Uterus (tissue), 3 donors: ENCODE measurements at regions not wholly inside any gene's neighbourhood (a gene's known extent, or its start where the extent isn't known, plus 50 kb on each side); places are given as distances from the start of the nearest gene placed in this dataset.

Experiments
- DNase-seq, 2 donors: peaks; one replicate each; pipeline ENCODE4 v3.0.0-alpha.2; 2019 to 2020
- H3K27ac ChIP-seq, 2 donors: fragments of 200-600 bp; sonication (generic); 1 replicate in 1 of 2; 2 replicates in 1 of 2; pipeline ENCODE4 v1.5.1; 2016 to 2018
- H3K27me3 ChIP-seq, 2 donors: fragments of 200-600 bp; sonication (generic); one replicate each; pipeline ENCODE4 v1.5.1; 2018 to 2019; ENCODE audit warnings: control low read depth in 1 of 2
- H3K36me3 ChIP-seq, 2 donors: fragments of 200-600 bp; sonication (generic); one replicate each; pipeline ENCODE4 v1.5.1; 2019; ENCODE audit warnings: control low read depth in 1 of 2
- H3K4me1 ChIP-seq, 2 donors: fragments of 200-600 bp; sonication (generic); one replicate each; pipeline ENCODE4 v1.5.1; 2018 to 2019; ENCODE audit warnings: control low read depth in 1 of 2
- H3K4me3 ChIP-seq, 2 donors: fragments of 200-600 bp; sonication (generic); 1 replicate in 1 of 2; 2 replicates in 1 of 2; pipeline ENCODE4 v1.5.1; 2018 to 2019; ENCODE audit warnings: mild to moderate bottlenecking in 1 of 2
- H3K9me3 ChIP-seq, 2 donors: fragments of 200-600 bp; sonication (generic); one replicate each; pipeline ENCODE4 v1.5.1; 2019; ENCODE audit warnings: control low read depth in 1 of 2
- POLR2A ChIP-seq, 2 donors: fragments of 450-650 bp; IDR thresholded peaks; one replicate each; pipeline ENCODE4 v1.6.1; 2016; ENCODE audit warnings: antibody characterized with exemption in 2 of 2, mild to moderate bottlenecking in 1 of 2, moderate library complexity in 1 of 2
- intact Hi-C: fragments of 100-400 bp; cut with DNase I; formaldehyde crosslinking; loops from one replicate; pipeline ENCODE4 v1.15.1; 2023; ENCODE audit warnings: low total_unique reads
- TF ChIP-seq, protein P1 (sequence below), 4 experiments: fragments of 200-600 bp in 2 of 4; fragments of 450-650 bp in 2 of 4; sonication (generic) in 2 of 4; IDR thresholded peaks; one replicate each; pipeline ENCODE4 v1.5.1; 2016 to 2019; ENCODE audit warnings: antibody characterized with exemption in 4 of 4, mild to moderate bottlenecking in 2 of 4, moderate library complexity in 1 of 4
- donor health status: DM: yes; HTN: yes; CAD: no.

DNA sequence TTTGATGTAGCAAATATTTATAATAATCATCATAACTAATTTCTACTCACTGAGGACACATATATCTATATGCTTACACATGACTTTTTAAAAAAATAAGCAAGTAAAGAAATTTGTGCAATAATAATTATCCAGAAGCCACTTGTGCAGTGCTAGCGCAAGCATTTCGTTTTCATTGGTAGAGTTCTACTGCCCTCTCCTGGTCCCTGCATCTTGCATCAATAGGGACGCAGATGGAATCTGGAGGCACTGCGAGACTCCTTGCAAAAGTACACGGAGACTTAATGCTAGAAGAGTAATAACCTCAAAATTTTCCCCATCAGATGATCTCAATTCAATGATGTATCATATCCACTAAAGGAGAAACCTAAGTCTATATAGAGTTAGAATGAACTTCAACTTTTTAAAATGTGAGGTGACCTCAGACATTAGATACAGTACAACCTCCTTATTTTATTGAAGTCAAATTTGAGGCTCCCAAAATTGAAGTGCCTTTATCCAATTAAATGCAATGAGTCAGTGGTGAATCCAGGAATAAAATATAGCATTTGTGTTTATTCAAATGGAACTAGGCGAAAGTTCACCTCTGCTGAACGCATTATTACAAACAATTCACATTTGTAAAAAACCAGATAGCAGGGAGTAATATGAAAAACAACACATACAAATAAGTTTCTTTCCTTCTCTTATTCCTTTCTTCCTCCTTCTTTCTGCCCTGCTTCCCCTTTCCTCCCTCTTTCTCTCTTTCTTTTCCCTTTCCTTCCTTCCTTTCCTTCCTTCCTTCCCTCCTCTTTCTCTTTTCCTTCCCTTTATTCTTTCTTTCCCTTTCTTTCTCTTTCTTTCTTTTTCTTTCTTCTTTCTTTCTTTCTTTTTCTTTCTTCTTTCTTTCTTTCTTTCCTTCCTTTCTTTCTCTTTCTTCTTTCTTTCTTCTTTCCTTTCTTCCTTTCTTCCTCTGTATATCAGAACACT is 450.0 kb downstream of the ANKRD50 start:
- intact Hi-C loops: no loop called here
- Histone ChIP-seq H3K27ac (peak overlapping the region in 1 of 2 donors; percentile 13), H3K27me3 (no peaks in the 10 kb centered on the region), H3K36me3 (no peaks in the 10 kb centered on the region), H3K4me3 (no peak overlapping the region), H3K4me1 (no peaks in the 10 kb centered on the region), H3K9me3 (no peaks in the 10 kb centered on the region)
- peak; percentile 63 to 71 for DNase-seq
- TF ChIP-seq, protein P1, sequence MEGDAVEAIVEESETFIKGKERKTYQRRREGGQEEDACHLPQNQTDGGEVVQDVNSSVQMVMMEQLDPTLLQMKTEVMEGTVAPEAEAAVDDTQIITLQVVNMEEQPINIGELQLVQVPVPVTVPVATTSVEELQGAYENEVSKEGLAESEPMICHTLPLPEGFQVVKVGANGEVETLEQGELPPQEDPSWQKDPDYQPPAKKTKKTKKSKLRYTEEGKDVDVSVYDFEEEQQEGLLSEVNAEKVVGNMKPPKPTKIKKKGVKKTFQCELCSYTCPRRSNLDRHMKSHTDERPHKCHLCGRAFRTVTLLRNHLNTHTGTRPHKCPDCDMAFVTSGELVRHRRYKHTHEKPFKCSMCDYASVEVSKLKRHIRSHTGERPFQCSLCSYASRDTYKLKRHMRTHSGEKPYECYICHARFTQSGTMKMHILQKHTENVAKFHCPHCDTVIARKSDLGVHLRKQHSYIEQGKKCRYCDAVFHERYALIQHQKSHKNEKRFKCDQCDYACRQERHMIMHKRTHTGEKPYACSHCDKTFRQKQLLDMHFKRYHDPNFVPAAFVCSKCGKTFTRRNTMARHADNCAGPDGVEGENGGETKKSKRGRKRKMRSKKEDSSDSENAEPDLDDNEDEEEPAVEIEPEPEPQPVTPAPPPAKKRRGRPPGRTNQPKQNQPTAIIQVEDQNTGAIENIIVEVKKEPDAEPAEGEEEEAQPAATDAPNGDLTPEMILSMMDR (IDR thresholded peaks at IDR 0.05): peak; percentile 70 to 80 (median 78)
- TF ChIP-seq POLR2A (IDR thresholded peaks at IDR 0.05): no peak

- TF ChIP-seq POLR2A (IDR thresholded peaks at IDR 0.05): no peak
- TF ChIP-seq, protein P1 (IDR thresholded peaks at IDR 0.05): no peak
- no peaks in the 10 kb centered on the region for H3K4me1 ChIP-seq
- H3K27me3 ChIP-seq: no peaks in the 10 kb centered on the region
- no peaks in the 10 kb centered on the region for H3K36me3 ChIP-seq
- intact Hi-C loops: no loop called here
- no peak for DNase-seq
- no peak overlapping the region for H3K27ac ChIP-seq
- no peak overlapping the region for H3K4me3 ChIP-seq
- H3K9me3 ChIP-seq: no peaks in the 10 kb centered on the region
Measured at GRCh38 chr4:124265701-124266100, 446.8 kb downstream of the ANKRD50 start.

DNA sequence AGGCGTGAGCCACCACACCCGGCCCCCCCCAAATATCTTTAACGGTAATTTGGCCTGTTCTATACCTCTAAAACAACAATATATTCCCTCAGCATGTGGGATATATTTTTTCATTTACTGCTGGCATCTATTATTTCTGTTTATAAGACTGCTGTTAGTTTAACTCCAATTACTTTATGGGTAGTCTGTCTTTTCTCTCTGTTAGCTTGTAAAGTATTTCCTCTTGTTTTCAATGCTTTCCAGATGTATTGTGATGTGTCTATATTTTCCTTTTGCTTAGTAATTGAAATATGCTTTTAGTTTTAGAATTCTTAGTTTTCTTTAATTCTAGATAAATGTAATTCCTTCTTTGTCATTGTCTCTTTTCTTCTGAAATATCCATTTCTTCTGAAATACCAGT is 445.8 kb downstream of the ANKRD50 start:
- Histone ChIP-seq H3K4me3 (no peak overlapping the region), H3K9me3 (no peaks in the 10 kb centered on the region), H3K4me1 (no peaks in the 10 kb centered on the region), H3K36me3 (no peaks in the 10 kb centered on the region), H3K27ac (no peak overlapping the region), H3K27me3 (no peaks in the 10 kb centered on the region)
- no peak for TF ChIP-seq POLR2A (IDR thresholded peaks at IDR 0.05)
- intact Hi-C loops: no loop called here
- DNase-seq: no peak

DNA sequence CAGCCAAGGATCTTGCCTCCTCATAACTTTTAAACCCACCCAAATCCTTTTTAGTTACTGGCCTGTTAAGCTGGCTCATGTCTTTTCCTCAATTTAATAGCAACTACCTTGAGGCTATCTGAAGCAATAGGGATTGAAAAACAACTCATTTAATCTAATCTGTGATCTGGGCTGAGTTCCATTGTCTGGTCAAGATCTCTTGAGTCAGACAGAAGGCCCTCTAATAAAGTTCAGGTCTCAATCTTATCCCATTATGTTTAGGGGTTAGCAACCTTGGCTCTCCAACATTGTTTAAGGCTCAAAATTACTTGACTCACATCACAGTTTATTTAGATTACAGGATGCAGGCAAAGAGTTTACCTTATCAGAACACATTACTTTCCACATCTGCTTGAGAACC is 436.1 kb downstream of the ANKRD50 start:
- Histone ChIP-seq H3K4me3 (no peak overlapping the region), H3K36me3 (no peaks in the 10 kb centered on the region), H3K27ac (no peak overlapping the region), H3K9me3 (no peaks in the 10 kb centered on the region), H3K4me1 (no peaks in the 10 kb centered on the region), H3K27me3 (no peaks in the 10 kb centered on the region)
- intact Hi-C loops: no loop called here
- no peak for DNase-seq
- TF ChIP-seq POLR2A (IDR thresholded peaks at IDR 0.05): no peak
- TF ChIP-seq, protein P1 (IDR thresholded peaks at IDR 0.05): no peak

GRCh38 chr4:124277691-124278090 is 434.8 kb downstream of the ANKRD50 start:
- intact Hi-C loops: no loop called here
- Histone ChIP-seq H3K4me1 (no peaks in the 10 kb centered on the region), H3K27ac (no peak overlapping the region), H3K4me3 (no peak overlapping the region), H3K36me3 (no peaks in the 10 kb centered on the region), H3K27me3 (no peaks in the 10 kb centered on the region), H3K9me3 (no peaks in the 10 kb centered on the region)
- no peak for DNase-seq
- no peak for TF ChIP-seq POLR2A (IDR thresholded peaks at IDR 0.05)
- TF ChIP-seq, protein P1 (IDR thresholded peaks at IDR 0.05): no peak
